GM23338 (cell line): ENCODE measurements at regions not wholly inside any gene's neighbourhood (a gene's known extent, or its start where the extent isn't known, plus 50 kb on each side); places are given as distances from the start of the nearest gene placed in this dataset.

Experiments used
- CREB1 ChIP-seq: fragments of 250-450 bp; sonication (Bioruptor Pico); IDR thresholded peaks from 2 replicates; pipeline ENCODE4 v1.5.0; 2020; ENCODE audit warnings: low read depth, mild to moderate bottlenecking, moderate library complexity
- EZH2 ChIP-seq: fragments of 200-600 bp; sonication (generic); IDR thresholded peaks from one replicate; pipeline ENCODE4 v1.8.0; 2017; ENCODE audit warnings: antibody characterized with exemption, mild to moderate bottlenecking, low read depth; ENCODE audit not compliant: unreplicated experiment
- EZH2phosphoT487 ChIP-seq: fragments of 200-600 bp; sonication (generic); IDR thresholded peaks from one replicate; pipeline ENCODE4 v1.8.1; 2018; ENCODE audit warnings: antibody characterized with exemption; ENCODE audit not compliant: unreplicated experiment
- JUNB ChIP-seq: IDR thresholded peaks from one replicate; pipeline ENCODE4 v1.6.1; 2016; ENCODE audit warnings: antibody characterized with exemption; ENCODE audit not compliant: unreplicated experiment
- NANOG ChIP-seq: IDR thresholded peaks from 2 replicates; pipeline ENCODE4 v1.6.1; 2016; ENCODE audit warnings: antibody characterized with exemption, borderline replicate concordance
- POLR2AphosphoS5 ChIP-seq: IDR thresholded peaks from 2 replicates; pipeline ENCODE4 v1.6.1; 2016; ENCODE audit warnings: antibody characterized with exemption, low read depth
- REST ChIP-seq: IDR thresholded peaks from one replicate; pipeline ENCODE4 v1.6.1; 2018; ENCODE audit warnings: antibody characterized with exemption; ENCODE audit not compliant: unreplicated experiment
- STAT1 ChIP-seq: IDR thresholded peaks from one replicate; pipeline ENCODE4 v1.6.1; 2016; ENCODE audit warnings: antibody characterized with exemption; ENCODE audit not compliant: unreplicated experiment
- ZNF114 ChIP-seq: fragments of 250-450 bp; sonication (Bioruptor Pico); IDR thresholded peaks from 2 replicates; pipeline ENCODE4 v1.5.0; 2020; ENCODE audit warnings: mild to moderate bottlenecking, moderate library complexity
- ZNF331 ChIP-seq: fragments of 250-450 bp; sonication (Bioruptor Pico); IDR thresholded peaks from 2 replicates; pipeline ENCODE4 v1.5.0; 2020; ENCODE audit warnings: low read depth, mild to moderate bottlenecking, moderate library complexity
- ZNF462 ChIP-seq: fragments of 250-450 bp; sonication (Bioruptor Pico); IDR thresholded peaks from 2 replicates; pipeline ENCODE4 v1.5.0; 2020; ENCODE audit warnings: mild to moderate bottlenecking, moderate library complexity
- TF ChIP-seq, protein P1 (sequence below), 2 experiments: fragments of 200-600 bp in 1 of 2; sonication (generic) in 1 of 2; conservative IDR thresholded peaks; 2 replicates each; pipeline versions ENCODE4 v1.5.1 to v1.6.1; 2016 to 2017; ENCODE audit warnings: antibody characterized with exemption in 2 of 2, low read depth in 2 of 2, mild to moderate bottlenecking in 2 of 2, moderate library complexity in 1 of 2

- TF ChIP-seq EZH2phosphoT487, result no peak
- TF ChIP-seq, protein P1, sequence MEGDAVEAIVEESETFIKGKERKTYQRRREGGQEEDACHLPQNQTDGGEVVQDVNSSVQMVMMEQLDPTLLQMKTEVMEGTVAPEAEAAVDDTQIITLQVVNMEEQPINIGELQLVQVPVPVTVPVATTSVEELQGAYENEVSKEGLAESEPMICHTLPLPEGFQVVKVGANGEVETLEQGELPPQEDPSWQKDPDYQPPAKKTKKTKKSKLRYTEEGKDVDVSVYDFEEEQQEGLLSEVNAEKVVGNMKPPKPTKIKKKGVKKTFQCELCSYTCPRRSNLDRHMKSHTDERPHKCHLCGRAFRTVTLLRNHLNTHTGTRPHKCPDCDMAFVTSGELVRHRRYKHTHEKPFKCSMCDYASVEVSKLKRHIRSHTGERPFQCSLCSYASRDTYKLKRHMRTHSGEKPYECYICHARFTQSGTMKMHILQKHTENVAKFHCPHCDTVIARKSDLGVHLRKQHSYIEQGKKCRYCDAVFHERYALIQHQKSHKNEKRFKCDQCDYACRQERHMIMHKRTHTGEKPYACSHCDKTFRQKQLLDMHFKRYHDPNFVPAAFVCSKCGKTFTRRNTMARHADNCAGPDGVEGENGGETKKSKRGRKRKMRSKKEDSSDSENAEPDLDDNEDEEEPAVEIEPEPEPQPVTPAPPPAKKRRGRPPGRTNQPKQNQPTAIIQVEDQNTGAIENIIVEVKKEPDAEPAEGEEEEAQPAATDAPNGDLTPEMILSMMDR (conservative IDR thresholded peaks at IDR 0.05; ENCODE audit: low read depth in 2 of 2), result no peak
- TF ChIP-seq REST, result no peak
- TF ChIP-seq POLR2AphosphoS5, result no peak
- TF ChIP-seq EZH2, result no peak
- no peak for TF ChIP-seq NANOG
- TF ChIP-seq JUNB, result no peak
- TF ChIP-seq STAT1, result no peak
- TF ChIP-seq CREB1 (CRISPR knock-in tag), result no peak
- no peak for TF ChIP-seq ZNF114
- TF ChIP-seq ZNF331, result no peak
- no peak for TF ChIP-seq ZNF462 (CRISPR knock-in tag)
Measured at GRCh38 chr20:20799716-20800312, 87.4 kb upstream of the RALGAPA2 start.
